Stimulated activated CD8-positive, alpha-beta memory T cell treated with anti-CD3 and anti-CD28 coated beads, Interleukin-4, amount 100 ng/mL, for 24 hours (primary cell): ENCODE measurements at regions not wholly inside any gene's neighbourhood (a gene's known extent, or its start where the extent isn't known, plus 50 kb on each side); places are given as distances from the start of the nearest gene placed in this dataset.
"Not testable (repeated sequence)": the region's sequence is repeated elsewhere in the genome, so short reads cannot be mapped to it uniquely, and the experiment has no call there.

ENCODE experiments used
- DNase-seq: peaks from one replicate; pipeline ENCODE4 v3.0.0-alpha.2; 2020; ENCODE audit warnings: low read depth

GRCh38 chr9:80538976-80539375 is 967.2 kb downstream of the TLE4 start:
- DNase-seq = no peak

GRCh38 chr9:80522465-80522864 is 950.7 kb downstream of the TLE4 start:
- DNase-seq = no peak

- no peak for DNase-seq
Observed at GRCh38 chr9:80521151-80521550, 949.4 kb downstream of the TLE4 start.

- no peak for DNase-seq
Observed at GRCh38 chr9:80520231-80520630, 948.5 kb downstream of the TLE4 start.

GRCh38 chr9:80518441-80518840 is 946.7 kb downstream of the TLE4 start:
- no peak for DNase-seq

DNA sequence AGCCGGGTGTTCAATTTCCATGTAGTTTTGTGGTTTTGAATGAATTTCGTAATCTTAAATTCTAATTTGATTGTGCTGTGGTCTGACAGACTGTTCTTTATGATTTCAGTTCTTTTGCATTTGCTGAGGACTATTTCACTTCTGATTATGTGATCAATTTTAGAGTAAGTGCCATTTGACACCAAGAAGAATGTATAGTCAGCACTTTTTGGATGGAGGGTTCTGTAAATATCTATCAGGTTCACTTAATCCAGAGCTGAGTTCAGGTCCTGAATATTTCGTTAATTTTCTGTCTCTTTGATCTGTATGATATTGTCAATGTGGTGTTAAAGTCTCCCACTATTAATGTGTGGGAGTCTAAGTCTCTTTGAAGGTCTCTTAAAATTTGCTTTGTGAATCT is 944.9 kb downstream of the TLE4 start:
- no peak for DNase-seq

- DNase-seq = no peak
Observed at GRCh38 chr9:80509358-80509757, 937.6 kb downstream of the TLE4 start.

GRCh38 chr9:80507611-80508010 is 935.8 kb downstream of the TLE4 start:
- no peak for DNase-seq

DNA sequence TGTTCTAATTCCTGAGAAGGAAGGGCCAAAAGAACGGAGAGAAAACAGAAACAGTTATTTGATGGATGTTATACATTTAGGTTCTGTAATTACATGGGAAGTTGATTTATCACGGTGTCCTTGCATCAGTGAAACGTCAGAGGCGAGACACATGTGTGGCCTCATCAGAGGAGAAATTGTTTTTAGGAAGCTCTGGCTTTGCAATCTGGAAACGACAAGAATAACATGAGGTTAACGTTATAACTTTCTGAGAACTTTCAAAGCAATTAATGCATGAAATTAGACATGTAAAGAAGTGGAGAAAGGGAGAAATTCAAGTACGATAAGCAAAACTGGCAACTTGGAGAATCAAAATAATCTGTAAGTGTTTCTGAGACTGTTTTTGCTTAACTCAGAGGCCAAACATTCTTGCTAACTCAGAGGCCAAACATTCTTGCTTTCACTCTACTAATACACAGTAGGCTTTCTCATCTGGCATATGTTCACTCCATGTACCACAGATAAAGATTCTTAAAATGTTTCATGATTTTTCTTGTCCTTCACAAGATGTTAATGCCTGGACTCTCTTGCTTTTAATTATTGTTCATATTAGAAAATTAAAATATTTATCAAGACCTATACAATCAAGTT is 933.0 kb downstream of the TLE4 start:
- DNase-seq = no peak

DNA sequence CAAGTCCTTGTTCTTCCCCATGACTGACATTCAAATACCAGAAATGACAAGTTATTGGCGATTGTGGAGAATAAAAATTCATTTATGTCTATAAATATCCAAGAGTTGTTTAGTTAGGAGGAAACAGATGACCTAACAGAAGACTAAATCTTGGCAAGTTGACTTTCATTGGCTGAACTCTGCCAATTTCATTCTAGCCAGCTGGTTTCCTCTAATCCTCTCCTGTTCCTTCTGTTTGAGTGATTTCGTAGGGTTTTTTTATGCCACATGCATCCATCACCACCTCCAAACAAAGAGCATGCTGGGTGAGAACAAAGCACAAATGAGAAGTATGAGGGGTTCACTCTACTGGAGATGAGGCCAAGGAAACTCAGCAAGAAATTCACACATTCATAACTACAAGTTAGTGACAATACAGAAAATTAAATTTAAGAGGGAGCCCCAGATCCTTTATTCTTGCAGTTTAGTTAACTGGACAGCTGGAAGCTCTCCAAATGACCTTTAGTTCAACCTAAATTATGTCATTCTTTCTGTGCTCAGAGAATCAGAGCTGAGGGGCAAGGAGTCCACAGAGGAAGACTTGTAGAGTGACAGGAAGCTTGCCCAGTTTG is 932.0 kb downstream of the TLE4 start:
- DNase-seq = no peak

DNA sequence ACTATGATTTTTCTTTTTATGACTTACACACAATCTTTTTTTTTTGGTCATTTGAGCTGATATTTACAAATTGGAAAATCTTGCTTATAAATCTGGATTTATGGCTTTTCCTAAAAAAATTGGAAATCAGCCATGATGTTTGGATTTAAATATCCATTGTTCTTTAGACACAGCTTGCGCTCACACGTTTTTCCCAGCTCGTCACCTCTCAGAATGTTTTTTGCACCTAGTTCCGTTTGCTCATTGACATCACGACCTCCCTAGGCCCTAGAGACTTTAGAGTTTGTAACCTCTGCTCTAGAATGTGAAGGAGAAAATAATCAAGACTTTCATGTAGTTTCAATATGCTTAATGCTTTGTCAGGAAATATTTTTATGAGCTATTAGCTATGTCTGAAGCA is 930.5 kb downstream of the TLE4 start:
- DNase-seq = no peak

DNA sequence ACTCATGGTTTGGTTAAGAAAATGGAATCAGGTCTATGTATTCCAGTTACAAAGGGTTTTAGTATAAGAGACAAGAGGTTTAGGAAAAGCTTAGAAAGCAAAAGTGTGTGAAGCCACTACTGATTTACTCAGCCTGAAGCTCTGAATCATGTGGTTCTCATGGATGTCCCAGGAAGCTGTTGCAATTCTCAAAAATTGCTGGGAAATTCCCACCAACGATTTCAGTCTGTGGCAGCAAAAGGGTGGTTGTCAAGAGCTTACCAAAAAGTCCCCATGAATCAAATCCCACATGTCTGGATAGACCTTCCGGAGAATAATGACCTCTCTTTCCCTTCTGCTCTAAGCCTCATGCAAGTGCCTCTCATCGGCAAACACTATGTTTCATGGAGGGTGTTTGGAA is 929.9 kb downstream of the TLE4 start:
- no peak for DNase-seq

DNA sequence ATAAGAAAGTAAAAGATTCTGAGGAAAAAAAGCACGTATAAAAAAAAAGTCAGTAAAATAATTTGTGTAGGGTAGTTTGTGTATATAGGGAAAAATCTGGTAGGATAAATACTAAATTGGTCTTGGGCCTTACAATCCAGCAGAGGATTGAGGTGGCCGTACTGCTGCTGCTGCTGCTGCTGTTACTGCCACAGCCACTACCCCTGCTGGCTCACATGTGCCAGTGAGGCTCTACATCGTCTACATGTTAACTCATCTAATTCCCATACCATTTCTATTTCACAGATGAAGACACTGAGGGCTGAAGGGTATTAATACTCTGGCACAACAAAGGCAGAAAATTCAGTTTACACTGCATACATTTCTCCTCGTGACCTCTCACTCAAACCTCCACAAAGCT is 928.5 kb downstream of the TLE4 start:
- no peak for DNase-seq

- DNase-seq = no peak
Observed at GRCh38 chr9:80498001-80498555, 926.3 kb downstream of the TLE4 start.

GRCh38 chr9:80496901-80497556 is 925.3 kb downstream of the TLE4 start:
- no peak for DNase-seq

DNA sequence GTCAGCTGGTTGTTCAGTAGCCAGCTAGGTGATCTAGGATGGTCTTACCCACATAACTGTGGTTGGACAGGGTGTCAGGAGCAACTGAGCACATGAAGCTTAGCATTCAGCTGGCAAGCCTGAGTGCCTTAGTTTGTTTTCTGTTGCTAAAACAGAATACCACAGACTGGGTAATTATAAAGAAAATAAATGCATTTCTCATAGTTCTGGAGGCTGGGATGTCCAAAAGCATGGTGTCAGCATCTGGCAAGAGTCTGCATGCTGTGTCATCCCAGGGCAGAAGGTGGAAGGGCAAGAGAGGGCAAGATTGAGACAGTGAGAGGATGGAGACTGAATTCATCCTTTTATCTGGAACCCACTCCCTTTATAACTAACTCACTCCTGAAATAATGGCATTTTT is 921.5 kb downstream of the TLE4 start:
- no peak for DNase-seq

- DNase-seq = no peak
Observed at GRCh38 chr9:80492221-80492620, 920.5 kb downstream of the TLE4 start.

GRCh38 chr9:80491086-80491696 is 919.4 kb downstream of the TLE4 start:
- no peak for DNase-seq

DNA sequence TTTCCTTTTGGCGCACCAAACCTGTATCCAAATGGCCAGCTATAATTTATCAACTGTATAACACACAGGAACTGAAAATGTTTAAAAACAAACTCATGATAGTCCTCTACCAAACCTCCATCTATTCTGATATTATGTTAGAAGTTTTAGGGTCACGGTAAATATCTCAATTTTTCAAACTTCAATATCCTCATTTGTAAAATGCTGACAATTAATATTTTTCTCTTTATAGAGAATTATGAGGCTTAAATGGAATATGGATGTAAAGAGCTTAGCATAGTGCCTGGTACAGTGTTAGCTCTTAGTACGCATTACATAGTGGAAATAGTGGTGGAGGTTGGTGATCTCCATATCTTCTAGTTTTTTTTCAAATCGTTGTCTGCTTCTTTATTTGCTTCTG is 917.6 kb downstream of the TLE4 start:
- DNase-seq = no peak

- no peak for DNase-seq
Observed at GRCh38 chr9:80485420-80486250, 913.9 kb downstream of the TLE4 start.

GRCh38 chr9:80482251-80482650 is 910.5 kb downstream of the TLE4 start:
- not testable (repeated sequence) for DNase-seq

DNA sequence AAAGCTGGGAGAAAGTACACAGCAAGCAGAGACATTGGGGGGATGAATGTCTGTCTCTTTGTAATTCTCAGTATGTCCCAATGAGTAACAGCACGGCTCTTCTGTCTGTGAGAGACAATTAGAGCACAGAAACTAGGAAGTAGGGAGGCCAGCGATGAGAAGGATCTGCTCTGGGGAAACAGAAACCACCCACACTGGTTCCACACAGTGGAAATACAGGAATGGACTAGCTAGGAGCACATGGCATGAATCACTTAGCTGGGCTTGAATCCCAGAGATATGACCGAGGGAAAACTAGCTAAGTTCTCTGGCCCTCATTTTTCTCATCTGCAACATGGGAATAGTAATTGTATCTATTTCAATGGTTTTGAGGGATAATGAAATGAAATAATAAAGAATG is 895.9 kb downstream of the TLE4 start:
- DNase-seq = no peak
